ENCODE measurements at regions not wholly inside any gene's neighbourhood (a gene's known extent, or its start where the extent isn't known, plus 50 kb on each side); places are given as distances from the start of the nearest gene placed in this dataset.

GRCh38 chr4:167606551-167606950 is 372.3 kb upstream of the SPOCK3 start:
- Histone ChIP-seq H3K9me2 (ENCODE audit: insufficient read depth) (no peaks in the 10 kb centered on the region), H3K9ac (ENCODE audit: low read length) (no peak overlapping the region), H3K27ac (ENCODE audit: low read depth, low read length) (no peak overlapping the region), H3K79me2 (ENCODE audit: insufficient read depth, low read length) (no peaks in the 10 kb centered on the region), H2AFZ (ENCODE audit: low read depth, low read length, poor library complexity, severe bottlenecking) (no peak overlapping the region), H3K27me3 (ENCODE audit: insufficient read depth, low read length) (no peaks in the 10 kb centered on the region), H3K36me3 (ENCODE audit: control insufficient read depth in 1 of 2, insufficient read depth in 2 of 2, low read length in 2 of 2) (no peaks in the 10 kb centered on the region), H3K4me1 (ENCODE audit: control insufficient read depth in 1 of 2, insufficient read depth in 2 of 2, low read length in 2 of 2) (no peaks in the 10 kb centered on the region), H3K4me2 (ENCODE audit: low read length) (no peak overlapping the region), H4K20me1 (ENCODE audit: insufficient read depth) (no peaks in the 10 kb centered on the region), H3K4me3 (replicated peaks in 1 of 2; ENCODE audit: low read depth in 1 of 2, low read length in 2 of 2) (no peak overlapping the region), H3K9me3 (ENCODE audit: control insufficient read depth in 1 of 2, insufficient read depth in 1 of 2, low read depth in 1 of 2, low read length in 2 of 2) (no peaks in the 10 kb centered on the region)
- POLR2A ChIA-PET: no interaction called here
- CTCF ChIA-PET: no interaction called here
- no TSS peak for BruUV-seq (replicated peaks)
- RAD21 ChIA-PET (ENCODE audit: low non-redundant PET in 1 of 2, low total read pairs in 2 of 2, uncharacterized antibody in 2 of 2, unreplicated experiment in 2 of 2): no interaction called here
- DNase-seq (ENCODE audit: low read depth, low spot score) (no peak), ATAC-seq (no peak)
- intact Hi-C loops (cut with micrococcal nuclease): no loop called here
- no peak for TF ChIP-seq EZH2 (IDR thresholded peaks at IDR 0.05)
- no peak for TF ChIP-seq TCF7L2 (IDR thresholded peaks at IDR 0.05; ENCODE audit: borderline replicate concordance, extremely low read depth, insufficient read depth, insufficient read length)
- TF ChIP-seq SP1 (IDR thresholded peaks at IDR 0.05; ENCODE audit: low read depth): no peak
- no peak for TF ChIP-seq EGR1 (IDR thresholded peaks at IDR 0.05; ENCODE audit: low read depth)
- no peak for TF ChIP-seq YY1 (IDR thresholded peaks at IDR 0.05; ENCODE audit: extremely low read depth, insufficient replicate concordance, low read depth, low read length)
- TF ChIP-seq POLR2AphosphoS5 (IDR thresholded peaks at IDR 0.05; ENCODE audit: low read depth, low read length): no peak
- no peak for TF ChIP-seq CTCF (IDR thresholded peaks at IDR 0.05 in 2 of 3, conservative IDR thresholded peaks at IDR 0.05 in 1 of 3; ENCODE audit: borderline replicate concordance in 1 of 3, insufficient read depth in 1 of 3, low read depth in 2 of 3, low read length in 2 of 3)
- no peak for TF ChIP-seq FOSL1 (IDR thresholded peaks at IDR 0.05; ENCODE audit: low read depth)
- no peak for TF ChIP-seq ZBTB33 (IDR thresholded peaks at IDR 0.05; ENCODE audit: extremely low read depth, insufficient replicate concordance, low read length)
- TF ChIP-seq MAX (IDR thresholded peaks at IDR 0.05): no peak
- no peak for TF ChIP-seq ZNF274 (IDR thresholded peaks at IDR 0.05; ENCODE audit: low read depth, low read length)
- TF ChIP-seq RAD21 (IDR thresholded peaks at IDR 0.05; ENCODE audit: low read depth): no peak
- no peak for TF ChIP-seq ZFX (IDR thresholded peaks at IDR 0.05)
- no peak for TF ChIP-seq POLR2A (IDR thresholded peaks at IDR 0.05; ENCODE audit: borderline replicate concordance, extremely low read depth, insufficient read depth, insufficient read length)
- no peak for TF ChIP-seq CEBPB (IDR thresholded peaks at IDR 0.05; ENCODE audit: low read depth)

Measured in HCT116 (cell line).